ENCODE measurements at regions not wholly inside any gene's neighbourhood (a gene's known extent, or its start where the extent isn't known, plus 50 kb on each side); places are given as distances from the start of the nearest gene placed in this dataset.

GRCh38 chr4:110949542-110949941 lies 326.7 kb upstream of the PITX2 start:
- TF ChIP-seq CTCF (IDR thresholded peaks at IDR 0.05; ENCODE audit: extremely low read depth in 1 of 2, insufficient read depth in 1 of 2, low read depth in 1 of 2, low read length in 2 of 2) (no peak), POLR2A (IDR thresholded peaks at IDR 0.05; ENCODE audit: low read depth, low read length) (no peak), JUN (IDR thresholded peaks at IDR 0.05; ENCODE audit: borderline replicate concordance, insufficient read depth, insufficient read length, low read depth) (no peak), MAX (IDR thresholded peaks at IDR 0.05; ENCODE audit: insufficient read depth, insufficient read length) (no peak)

All from endothelial cell of umbilical vein (primary cell).